Adrenal gland (tissue), 5 donors: ENCODE measurements at regions not wholly inside any gene's neighbourhood (a gene's known extent, or its start where the extent isn't known, plus 50 kb on each side); places are given as distances from the start of the nearest gene placed in this dataset.

ENCODE experiments used
- POLR2A ChIP-seq, 2 donors: fragments of 450-650 bp; IDR thresholded peaks; one replicate each; pipeline ENCODE4 v1.6.1; 2017; ENCODE audit warnings: antibody characterized with exemption in 2 of 2, mild to moderate bottlenecking in 2 of 2, moderate library complexity in 1 of 2
- TF ChIP-seq, protein P1 (sequence below), 6 experiments: fragments of 450-650 bp in 4 of 6; fragments of 200-600 bp in 2 of 6; sonication (generic) in 1 of 6; IDR thresholded peaks; 1 replicate in 5 of 6; 2 replicates in 1 of 6; pipeline versions ENCODE4 v1.5.1 to v1.8.0; 2016 to 2021; ENCODE audit warnings: antibody characterized with exemption in 6 of 6, mild to moderate bottlenecking in 2 of 6, moderate library complexity in 1 of 6
- donor health status: DM: no; HTN: no; CAD: no.

DNA sequence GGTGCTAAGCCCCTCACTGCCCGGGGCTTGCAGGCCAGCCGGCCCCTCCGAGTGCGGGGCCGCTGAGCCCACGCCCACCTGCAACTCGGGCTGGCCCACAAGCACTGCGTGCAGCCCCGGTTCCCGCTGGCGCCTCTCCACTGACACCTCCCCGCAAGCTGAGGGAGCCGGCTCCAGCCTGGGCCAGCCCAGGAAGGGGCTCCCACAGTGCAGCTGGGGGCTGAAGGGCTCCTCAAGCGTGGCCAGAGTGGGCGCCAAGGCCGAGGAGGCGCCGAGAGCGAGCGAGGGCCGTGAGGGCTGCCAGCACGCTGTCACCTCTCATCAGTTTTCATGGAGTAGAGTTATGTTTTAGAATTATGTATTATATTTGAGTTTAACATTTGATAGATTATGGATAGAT lies 176.5 kb upstream of the FAM78B start:
- no peak for TF ChIP-seq POLR2A (IDR thresholded peaks at IDR 0.05)
- TF ChIP-seq, protein P1, sequence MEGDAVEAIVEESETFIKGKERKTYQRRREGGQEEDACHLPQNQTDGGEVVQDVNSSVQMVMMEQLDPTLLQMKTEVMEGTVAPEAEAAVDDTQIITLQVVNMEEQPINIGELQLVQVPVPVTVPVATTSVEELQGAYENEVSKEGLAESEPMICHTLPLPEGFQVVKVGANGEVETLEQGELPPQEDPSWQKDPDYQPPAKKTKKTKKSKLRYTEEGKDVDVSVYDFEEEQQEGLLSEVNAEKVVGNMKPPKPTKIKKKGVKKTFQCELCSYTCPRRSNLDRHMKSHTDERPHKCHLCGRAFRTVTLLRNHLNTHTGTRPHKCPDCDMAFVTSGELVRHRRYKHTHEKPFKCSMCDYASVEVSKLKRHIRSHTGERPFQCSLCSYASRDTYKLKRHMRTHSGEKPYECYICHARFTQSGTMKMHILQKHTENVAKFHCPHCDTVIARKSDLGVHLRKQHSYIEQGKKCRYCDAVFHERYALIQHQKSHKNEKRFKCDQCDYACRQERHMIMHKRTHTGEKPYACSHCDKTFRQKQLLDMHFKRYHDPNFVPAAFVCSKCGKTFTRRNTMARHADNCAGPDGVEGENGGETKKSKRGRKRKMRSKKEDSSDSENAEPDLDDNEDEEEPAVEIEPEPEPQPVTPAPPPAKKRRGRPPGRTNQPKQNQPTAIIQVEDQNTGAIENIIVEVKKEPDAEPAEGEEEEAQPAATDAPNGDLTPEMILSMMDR (IDR thresholded peaks at IDR 0.05), result no peak
